ENCODE measurements at regions not wholly inside any gene's neighbourhood (a gene's known extent, or its start where the extent isn't known, plus 50 kb on each side); places are given as distances from the start of the nearest gene placed in this dataset.

GRCh38 chr9:17930071-17930470 lies 351.2 kb downstream of the SH3GL2 start:
- H3K14ac ChIP-seq (replicated peaks; ENCODE audit: low read depth, low read length) = no peak overlapping the region
- H4K8ac ChIP-seq (ENCODE audit: low read depth in 2 of 2, low read length in 2 of 2) = no peak overlapping the region
- no peak for DNase-seq
- BruUV-seq (replicated peaks) = no TSS peak
- TF ChIP-seq FOS (IDR thresholded peaks at IDR 0.05; ENCODE audit: low read depth, low read length) (no peak), RCOR1 (IDR thresholded peaks at IDR 0.05; ENCODE audit: insufficient replicate concordance, low read length) (no peak), CEBPB (IDR thresholded peaks at IDR 0.05; ENCODE audit: low read depth, low read length) (no peak), RFX5 (IDR thresholded peaks at IDR 0.05; ENCODE audit: low read depth, low read length) (no peak), SMC3 (IDR thresholded peaks at IDR 0.05; ENCODE audit: low read depth, low read length) (no peak), RAD21 (IDR thresholded peaks at IDR 0.05; ENCODE audit: low read length) (no peak), MXI1 (IDR thresholded peaks at IDR 0.05; ENCODE audit: borderline replicate concordance, low read depth, low read length) (no peak), NFE2L2 (IDR thresholded peaks at IDR 0.05; ENCODE audit: low read depth, low read length) (no peak), POLR2A (IDR thresholded peaks at IDR 0.05; ENCODE audit: low read depth, low read length) (no peak), BHLHE40 (IDR thresholded peaks at IDR 0.05; ENCODE audit: low read depth, low read length) (no peak), MAFK (IDR thresholded peaks at IDR 0.05; ENCODE audit: low read depth, low read length) (no peak)
- TF ChIP-seq, protein P1, sequence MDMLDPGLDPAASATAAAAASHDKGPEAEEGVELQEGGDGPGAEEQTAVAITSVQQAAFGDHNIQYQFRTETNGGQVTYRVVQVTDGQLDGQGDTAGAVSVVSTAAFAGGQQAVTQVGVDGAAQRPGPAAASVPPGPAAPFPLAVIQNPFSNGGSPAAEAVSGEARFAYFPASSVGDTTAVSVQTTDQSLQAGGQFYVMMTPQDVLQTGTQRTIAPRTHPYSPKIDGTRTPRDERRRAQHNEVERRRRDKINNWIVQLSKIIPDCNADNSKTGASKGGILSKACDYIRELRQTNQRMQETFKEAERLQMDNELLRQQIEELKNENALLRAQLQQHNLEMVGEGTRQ (IDR thresholded peaks at IDR 0.05; ENCODE audit: low read depth, low read length) = no peak
- TF ChIP-seq, protein P2, sequence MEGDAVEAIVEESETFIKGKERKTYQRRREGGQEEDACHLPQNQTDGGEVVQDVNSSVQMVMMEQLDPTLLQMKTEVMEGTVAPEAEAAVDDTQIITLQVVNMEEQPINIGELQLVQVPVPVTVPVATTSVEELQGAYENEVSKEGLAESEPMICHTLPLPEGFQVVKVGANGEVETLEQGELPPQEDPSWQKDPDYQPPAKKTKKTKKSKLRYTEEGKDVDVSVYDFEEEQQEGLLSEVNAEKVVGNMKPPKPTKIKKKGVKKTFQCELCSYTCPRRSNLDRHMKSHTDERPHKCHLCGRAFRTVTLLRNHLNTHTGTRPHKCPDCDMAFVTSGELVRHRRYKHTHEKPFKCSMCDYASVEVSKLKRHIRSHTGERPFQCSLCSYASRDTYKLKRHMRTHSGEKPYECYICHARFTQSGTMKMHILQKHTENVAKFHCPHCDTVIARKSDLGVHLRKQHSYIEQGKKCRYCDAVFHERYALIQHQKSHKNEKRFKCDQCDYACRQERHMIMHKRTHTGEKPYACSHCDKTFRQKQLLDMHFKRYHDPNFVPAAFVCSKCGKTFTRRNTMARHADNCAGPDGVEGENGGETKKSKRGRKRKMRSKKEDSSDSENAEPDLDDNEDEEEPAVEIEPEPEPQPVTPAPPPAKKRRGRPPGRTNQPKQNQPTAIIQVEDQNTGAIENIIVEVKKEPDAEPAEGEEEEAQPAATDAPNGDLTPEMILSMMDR (conservative IDR thresholded peaks at IDR 0.05; ENCODE audit: low read depth, low read length) = no peak
- no peak overlapping the region for H2BK20ac ChIP-seq (ENCODE audit: low read depth, low read length)
- no peak overlapping the region for H4K91ac ChIP-seq (ENCODE audit: insufficient read depth, low read depth, low read length)
- H3K36me3 ChIP-seq (ENCODE audit: control insufficient read depth, insufficient read depth, low read length) = no peaks in the 10 kb centered on the region
- no peak for ATAC-seq (ENCODE audit: low read depth)
- no peak overlapping the region for H3K27ac ChIP-seq (ENCODE audit: insufficient read depth, low read length)
- H3K18ac ChIP-seq (ENCODE audit: low read depth, low read length) = no peak overlapping the region
- no peaks in the 10 kb centered on the region for H4K20me1 ChIP-seq (ENCODE audit: insufficient read depth, low read length)
- POLR2A ChIA-PET (ENCODE audit: unreplicated experiment) = no interaction called here
- H3K4me3 ChIP-seq (ENCODE audit: insufficient read depth, low read depth, low read length) = no peak overlapping the region
- no peak overlapping the region for H3K56ac ChIP-seq (ENCODE audit: extremely low read depth, insufficient read depth, low read length)
- no peaks in the 10 kb centered on the region for H3K9me1 ChIP-seq (ENCODE audit: insufficient read depth, low read length)
- in situ Hi-C loops (cut with MboI; ENCODE audit: low sequenced_read_pairs) (no loop called here), intact Hi-C loops (cut with micrococcal nuclease) (loop anchor here (10.0 kb wide), 1 partner anchor 375 kb away; no protein-coding TSS in a partner anchor), dilution Hi-C loops (cut with HindIII; ENCODE audit: low sequenced_read_pairs, unreplicated experiment) (no loop called here)
- no peaks in the 10 kb centered on the region for H3K9me3 ChIP-seq (ENCODE audit: control insufficient read depth, insufficient read depth, low read length)
- CTCF ChIA-PET = no interaction called here
- no peak overlapping the region for H2AK5ac ChIP-seq (ENCODE audit: low read depth, low read length)
- H4K5ac ChIP-seq (ENCODE audit: low read depth, low read length) = no peak overlapping the region
- no peak overlapping the region for H3K4ac ChIP-seq (ENCODE audit: low read depth, low read length)
- H3K27me3 ChIP-seq (ENCODE audit: control insufficient read depth, insufficient read depth, low read length) = no peaks in the 10 kb centered on the region
- H3K4me2 ChIP-seq (ENCODE audit: low read depth, low read length) = no peak overlapping the region
- no CpG with 5 or more reads among the region's 5 CpGs for WGBS, 2 experiments (ENCODE audit: extremely low coverage in 2 of 2, insufficient read length in 1 of 2)
- H3K4me1 ChIP-seq (ENCODE audit: control insufficient read depth, insufficient read depth, low read length) = no peaks in the 10 kb centered on the region
- no peaks in the 10 kb centered on the region for H3K79me1 ChIP-seq (ENCODE audit: low read depth in 1 of 2, low read length in 2 of 2)
- H2AFZ ChIP-seq (replicated peaks; ENCODE audit: low read length, poor library complexity) = no peak overlapping the region
- H2AK9ac ChIP-seq (replicated peaks; ENCODE audit: low read depth, low read length, poor library complexity) = no peak overlapping the region
- no peak overlapping the region for H2BK15ac ChIP-seq (ENCODE audit: low read depth, low read length)
- H2BK5ac ChIP-seq (ENCODE audit: low read depth, low read length, poor library complexity, severe bottlenecking) = no peak overlapping the region
- H3K23ac ChIP-seq (ENCODE audit: low read depth, low read length) = no peak overlapping the region
- H2BK120ac ChIP-seq (ENCODE audit: low read depth, low read length) = no peak overlapping the region
- no peak overlapping the region for H3K9ac ChIP-seq (ENCODE audit: low read depth, low read length)
